ENCODE measurements at regions not wholly inside any gene's neighbourhood (a gene's known extent, or its start where the extent isn't known, plus 50 kb on each side); places are given as distances from the start of the nearest gene placed in this dataset.
"Not testable (repeated sequence)": the region's sequence is repeated elsewhere in the genome, so short reads cannot be mapped to it uniquely, and the experiment has no call there.

- not testable (repeated sequence) for TF ChIP-seq CTCF, POLR2A (IDR thresholded peaks at IDR 0.05)
Observed at GRCh38 chr16:46386805-46387620, 234.2 kb downstream of the SHCBP1 start.

Data from Peyer's patch (tissue), 4 donors.